Stomach (tissue), 8 donors: ENCODE measurements at regions not wholly inside any gene's neighbourhood (a gene's known extent, or its start where the extent isn't known, plus 50 kb on each side); places are given as distances from the start of the nearest gene placed in this dataset.

Source experiments
- DNase-seq, 2 donors: peaks; one replicate each; pipeline versions ENCODE4 v3.0.0 to v3.0.0-alpha.2; 2013 to 2019
- H3K27ac ChIP-seq, 5 donors: fragments of 200-600 bp in 4 of 5; sonication (generic) in 4 of 5; one replicate each; pipeline ENCODE4 v1.5.1; 2013 to 2019; ENCODE audit warnings: mild to moderate bottlenecking in 1 of 5, moderate library complexity in 1 of 5
- H3K27me3 ChIP-seq, 3 donors: fragments of 200-600 bp; sonication (generic); one replicate each; pipeline ENCODE4 v1.5.1; 2017 to 2019; ENCODE audit warnings: mixed run types in 1 of 3
- H3K36me3 ChIP-seq, 4 donors: fragments of 200-600 bp; sonication (generic); 1 replicate in 3 of 4; 2 replicates in 1 of 4; pipeline ENCODE4 v1.5.1; 2016 to 2019
- H3K4me1 ChIP-seq, 4 donors: fragments of 200-600 bp; sonication (generic); one replicate each; pipeline ENCODE4 v1.5.1; 2016 to 2019
- H3K4me3 ChIP-seq, 4 donors: fragments of 200-600 bp; sonication (generic) in 3 of 4; one replicate each; pipeline ENCODE4 v1.5.1; 2016 to 2019; ENCODE audit warnings: mild to moderate bottlenecking in 1 of 4
- H3K9me3 ChIP-seq, 4 donors: fragments of 200-600 bp; sonication (generic); one replicate each; pipeline ENCODE4 v1.5.1; 2016 to 2019
- EP300 ChIP-seq: sonication (generic); formaldehyde crosslinking; IDR thresholded peaks from one replicate; pipeline ENCODE4 v1.6.1; 2017; ENCODE audit warnings: antibody characterized with exemption
- POLR2A ChIP-seq, 4 donors: fragments of 450-650 bp; IDR thresholded peaks; one replicate each; pipeline ENCODE4 v1.6.1; 2016; ENCODE audit warnings: antibody characterized with exemption in 4 of 4, control low read depth in 2 of 4, mild to moderate bottlenecking in 1 of 4, moderate library complexity in 1 of 4
- POLR2AphosphoS5 ChIP-seq, 3 donors: sonication (generic); formaldehyde crosslinking; IDR thresholded peaks; one replicate each; pipeline ENCODE4 v1.6.1; 2016; ENCODE audit warnings: antibody characterized with exemption in 3 of 3
- WGBS, 5 donors: extraction: QIAGEN DNeasy Blood & Tissue Kit in 3 of 5; methylation state at CpG; one replicate each; pipeline versions ENCODE4 v1.1.5 to v1.1.7; 2013 to 2018; 5-methylcytosine and 5-hydroxymethylcytosine counted together
- intact Hi-C: fragments of 100-400 bp; cut with DNase I; formaldehyde crosslinking; loops from one replicate; pipeline ENCODE4 v1.15.1; 2023; ENCODE audit warnings: low total_unique reads
- TF ChIP-seq, protein P1 (sequence below), 7 experiments: fragments of 450-650 bp in 4 of 7; fragments of 200-600 bp in 3 of 7; sonication (generic) in 3 of 7; IDR thresholded peaks; one replicate each; pipeline ENCODE4 v1.5.1; 2016 to 2019; ENCODE audit warnings: antibody characterized with exemption in 7 of 7, control low read depth in 2 of 7, mild to moderate bottlenecking in 1 of 7
- donor health status: healthy with polysubstance abuse.
- donor health status: Bipolar disorder and iron deficiency.
- donor health status: healthy.

DNA sequence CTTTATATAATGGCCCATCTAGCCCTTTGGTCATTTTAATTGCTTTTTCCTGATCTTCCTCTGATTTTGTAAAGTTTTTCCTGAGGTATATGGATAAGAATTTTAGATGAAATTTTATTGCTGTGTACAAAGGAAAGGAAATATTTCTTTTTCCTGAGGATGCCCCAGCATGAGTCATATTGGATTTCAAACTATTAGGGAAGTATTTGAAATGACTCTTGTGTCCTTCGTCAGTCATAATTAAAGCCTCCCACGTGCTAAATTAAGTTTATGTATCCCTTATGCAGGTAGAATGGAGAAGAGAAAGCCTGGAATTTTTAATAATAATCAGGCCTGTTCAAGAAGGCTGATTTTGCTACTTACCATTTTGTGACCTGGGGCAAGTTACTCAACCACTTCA is 82.6 kb upstream of the GLI3 start:
- Histone ChIP-seq H3K36me3 (no peaks in the 10 kb centered on the region), H3K9me3 (no peaks in the 10 kb centered on the region), H3K27ac (no peak overlapping the region), H3K4me3 (no peak overlapping the region), H3K4me1 (no peaks in the 10 kb centered on the region), H3K27me3 (no peaks in the 10 kb centered on the region)
- TF ChIP-seq, protein P1, sequence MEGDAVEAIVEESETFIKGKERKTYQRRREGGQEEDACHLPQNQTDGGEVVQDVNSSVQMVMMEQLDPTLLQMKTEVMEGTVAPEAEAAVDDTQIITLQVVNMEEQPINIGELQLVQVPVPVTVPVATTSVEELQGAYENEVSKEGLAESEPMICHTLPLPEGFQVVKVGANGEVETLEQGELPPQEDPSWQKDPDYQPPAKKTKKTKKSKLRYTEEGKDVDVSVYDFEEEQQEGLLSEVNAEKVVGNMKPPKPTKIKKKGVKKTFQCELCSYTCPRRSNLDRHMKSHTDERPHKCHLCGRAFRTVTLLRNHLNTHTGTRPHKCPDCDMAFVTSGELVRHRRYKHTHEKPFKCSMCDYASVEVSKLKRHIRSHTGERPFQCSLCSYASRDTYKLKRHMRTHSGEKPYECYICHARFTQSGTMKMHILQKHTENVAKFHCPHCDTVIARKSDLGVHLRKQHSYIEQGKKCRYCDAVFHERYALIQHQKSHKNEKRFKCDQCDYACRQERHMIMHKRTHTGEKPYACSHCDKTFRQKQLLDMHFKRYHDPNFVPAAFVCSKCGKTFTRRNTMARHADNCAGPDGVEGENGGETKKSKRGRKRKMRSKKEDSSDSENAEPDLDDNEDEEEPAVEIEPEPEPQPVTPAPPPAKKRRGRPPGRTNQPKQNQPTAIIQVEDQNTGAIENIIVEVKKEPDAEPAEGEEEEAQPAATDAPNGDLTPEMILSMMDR (IDR thresholded peaks at IDR 0.05): no peak
- TF ChIP-seq POLR2A (IDR thresholded peaks at IDR 0.05): no peak
- TF ChIP-seq POLR2AphosphoS5 (IDR thresholded peaks at IDR 0.05): no peak
- no peak for TF ChIP-seq EP300
- WGBS, 5 donors: 59 to 66% (median 63%) methylated on average over 2 of the region's 2 CpGs
- intact Hi-C loops: no loop called here
- DNase-seq: no peak

DNA sequence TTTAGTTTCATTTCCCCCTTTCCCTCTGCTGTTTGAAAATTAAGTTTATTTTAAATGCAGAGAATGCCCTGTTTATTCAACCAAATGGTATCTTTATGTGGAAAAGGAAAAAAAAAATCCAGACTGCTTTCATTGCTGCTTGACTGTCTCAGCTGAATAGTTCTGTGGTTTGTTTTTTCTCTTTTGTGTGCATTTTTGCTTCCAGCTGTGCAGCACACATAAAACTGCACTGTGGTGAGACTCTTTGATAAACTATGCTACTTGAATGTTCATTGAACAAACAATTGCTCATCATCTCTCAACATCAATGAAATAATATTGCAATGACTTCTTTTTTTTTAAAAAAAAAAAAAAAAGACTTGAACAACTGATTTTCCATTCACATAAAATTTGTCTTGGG is 78.6 kb upstream of the GLI3 start:
- H3K9me3 ChIP-seq: peaks cover 0 to 11% (median 3%) of the 10 kb centered on the region in 4 donors
- no peak overlapping the region for H3K4me3 ChIP-seq
- intact Hi-C loops: no loop called here
- H3K27me3 ChIP-seq: no peaks in the 10 kb centered on the region
- no peaks in the 10 kb centered on the region for H3K4me1 ChIP-seq
- H3K27ac ChIP-seq: no peak overlapping the region
- no peak for DNase-seq
- TF ChIP-seq EP300 (no peak), POLR2AphosphoS5 (IDR thresholded peaks at IDR 0.05) (no peak), POLR2A (IDR thresholded peaks at IDR 0.05) (no peak)
- TF ChIP-seq, protein P1 (IDR thresholded peaks at IDR 0.05): no peak
- H3K36me3 ChIP-seq: no peaks in the 10 kb centered on the region

DNA sequence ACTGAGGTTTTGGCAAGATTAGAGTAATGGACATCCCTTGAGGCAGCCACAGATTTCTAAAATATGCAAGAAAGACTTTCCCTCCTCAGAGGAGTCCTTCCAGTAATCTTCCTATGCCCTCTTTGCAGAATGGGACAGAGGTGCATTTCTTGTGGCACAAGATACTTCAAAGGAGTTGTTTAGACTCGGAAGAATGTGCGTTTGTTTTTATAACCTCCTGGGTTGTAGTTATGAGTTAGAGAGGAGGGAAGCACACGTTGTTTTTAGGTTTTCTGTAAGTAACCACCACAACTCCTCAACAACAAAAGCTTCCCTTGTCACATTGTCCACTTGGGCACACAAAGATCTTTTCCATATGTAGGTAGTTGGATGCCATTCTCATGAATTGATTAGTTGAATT is 78.1 kb upstream of the GLI3 start:
- Histone ChIP-seq H3K27me3 (no peaks in the 10 kb centered on the region), H3K4me3 (no peak overlapping the region), H3K9me3 (peaks cover 0 to 11% (median 3%) of the 10 kb centered on the region in 4 donors), H3K36me3 (no peaks in the 10 kb centered on the region), H3K27ac (no peak overlapping the region), H3K4me1 (no peaks in the 10 kb centered on the region)
- TF ChIP-seq POLR2AphosphoS5 (IDR thresholded peaks at IDR 0.05) (no peak), POLR2A (IDR thresholded peaks at IDR 0.05) (no peak), EP300 (no peak)
- TF ChIP-seq, protein P1 (IDR thresholded peaks at IDR 0.05): no peak
- DNase-seq: no peak
- 53 to 59% (median 56%) methylated on average over 3 of the region's 3 CpGs for WGBS, 5 donors
- intact Hi-C loops: no loop called here

DNA sequence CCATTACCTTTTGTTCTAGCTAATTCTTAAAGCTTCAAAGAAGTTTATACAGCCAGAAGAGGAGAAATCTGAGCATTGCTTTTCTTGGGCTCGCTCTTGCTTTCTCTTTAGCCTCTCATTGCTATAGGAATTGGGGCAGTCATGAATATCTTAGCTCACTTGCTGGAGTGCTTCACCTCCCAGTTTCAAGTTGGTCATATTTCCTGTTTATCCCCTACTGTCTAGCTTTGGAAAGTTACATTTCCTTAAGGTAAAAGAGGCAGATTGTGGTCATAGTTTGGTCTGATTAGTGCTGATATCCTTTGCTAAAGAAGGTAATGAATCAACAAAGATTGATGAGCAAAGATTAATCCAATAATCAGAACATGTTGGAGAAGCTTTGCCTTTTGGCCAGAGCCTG is 77.7 kb upstream of the GLI3 start:
- TF ChIP-seq POLR2AphosphoS5 (IDR thresholded peaks at IDR 0.05): no peak
- TF ChIP-seq EP300: no peak
- no peak for TF ChIP-seq POLR2A (IDR thresholded peaks at IDR 0.05)
- TF ChIP-seq, protein P1 (IDR thresholded peaks at IDR 0.05): no peak
- WGBS, 5 donors: 71 to 91% (median 74%) methylated on average over 1 of the region's 1 CpG
- Histone ChIP-seq H3K27me3 (no peaks in the 10 kb centered on the region), H3K9me3 (peaks cover 0 to 11% (median 3%) of the 10 kb centered on the region in 4 donors), H3K4me1 (no peaks in the 10 kb centered on the region), H3K4me3 (no peak overlapping the region), H3K27ac (no peak overlapping the region), H3K36me3 (no peaks in the 10 kb centered on the region)
- intact Hi-C loops: no loop called here
- DNase-seq: no peak
